GM21825 (cell line): ENCODE measurements at regions not wholly inside any gene's neighbourhood (a gene's known extent, or its start where the extent isn't known, plus 50 kb on each side); places are given as distances from the start of the nearest gene placed in this dataset.

ENCODE experiments used
- ATAC-seq: cut with Tn5 transposase; IDR thresholded peaks from one replicate; pipeline ENCODE4 v1.9.1; 2021; ENCODE audit warnings: mild to moderate bottlenecking, moderate library complexity; ENCODE audit not compliant: unreplicated experiment

- ATAC-seq, result no peak
Measured at GRCh38 chr18:33870059-33870458, 292.0 kb downstream of the ASXL3 start.

- ATAC-seq, result no peak
Measured at GRCh38 chr18:33866386-33866785, 288.4 kb downstream of the ASXL3 start.

- no peak for ATAC-seq
Measured at GRCh38 chr18:33863912-33864311, 285.9 kb downstream of the ASXL3 start.

DNA sequence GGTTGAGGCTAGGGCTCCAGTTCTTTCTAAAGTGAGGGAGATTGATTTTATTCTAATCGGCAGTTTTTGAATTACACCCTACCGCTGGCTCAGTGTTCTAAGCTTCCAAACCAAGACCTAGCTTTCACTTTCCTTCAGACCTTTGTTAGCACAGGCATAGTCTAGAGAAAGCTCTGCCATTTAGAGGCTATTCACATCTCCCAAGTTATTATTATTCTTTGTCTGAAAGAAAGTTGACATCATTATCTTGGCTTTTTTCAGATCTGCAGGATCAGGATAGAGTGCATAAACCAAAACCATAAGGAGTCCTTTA lies 276.8 kb downstream of the ASXL3 start:
- no peak for ATAC-seq

DNA sequence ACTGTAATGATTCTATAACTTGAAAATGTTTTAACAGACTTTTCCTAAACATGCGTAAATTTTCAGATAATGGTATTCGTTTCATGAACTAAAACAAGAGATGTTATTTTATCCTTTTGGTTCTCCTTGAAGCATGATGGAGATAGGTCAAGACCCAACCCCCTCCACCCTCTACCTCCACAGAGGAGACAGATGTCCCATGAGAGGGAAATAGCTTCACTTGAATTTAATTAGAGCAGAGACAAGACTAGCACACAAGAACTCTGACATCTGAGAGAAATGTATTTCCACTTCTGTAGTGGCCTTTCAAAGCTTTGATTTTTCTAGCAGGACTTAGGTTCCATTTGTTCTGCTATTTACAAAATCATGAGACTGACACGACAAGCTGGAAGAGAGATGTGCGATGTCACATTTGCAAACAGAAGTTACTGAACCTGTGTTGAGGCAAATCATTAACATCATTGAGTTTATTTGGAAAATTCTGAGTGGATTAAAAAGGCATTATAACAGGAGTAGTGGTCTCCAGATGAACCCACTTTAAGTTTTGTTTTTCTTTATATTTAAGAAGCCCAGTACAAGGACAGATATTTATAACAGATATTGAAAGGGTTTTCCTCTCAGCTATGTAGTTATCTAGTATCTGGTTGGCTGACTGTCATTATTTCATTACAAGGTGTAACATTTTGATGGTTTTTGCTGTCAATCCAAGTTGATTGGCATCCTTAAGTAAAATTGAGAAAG lies 276.2 kb downstream of the ASXL3 start:
- ATAC-seq, result no peak

DNA sequence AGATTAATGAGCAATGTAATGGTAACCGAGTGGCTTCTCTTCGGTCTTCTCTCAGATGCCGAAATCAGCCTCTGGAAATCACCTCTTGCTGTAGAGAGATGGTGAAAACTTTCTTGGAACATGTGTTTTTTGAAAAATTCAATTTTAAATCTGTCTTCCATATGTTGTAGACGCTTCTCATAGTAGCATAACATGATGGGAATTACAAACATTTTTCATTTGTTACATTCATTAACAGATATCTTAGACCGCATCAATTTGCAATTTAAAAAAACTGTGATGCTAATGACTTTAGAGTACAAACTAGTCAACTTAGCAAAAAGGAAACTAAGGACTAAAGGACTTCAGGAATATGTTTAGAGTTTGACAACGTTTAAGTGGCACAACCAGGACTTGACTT lies 275.2 kb downstream of the ASXL3 start:
- ATAC-seq, result no peak

DNA sequence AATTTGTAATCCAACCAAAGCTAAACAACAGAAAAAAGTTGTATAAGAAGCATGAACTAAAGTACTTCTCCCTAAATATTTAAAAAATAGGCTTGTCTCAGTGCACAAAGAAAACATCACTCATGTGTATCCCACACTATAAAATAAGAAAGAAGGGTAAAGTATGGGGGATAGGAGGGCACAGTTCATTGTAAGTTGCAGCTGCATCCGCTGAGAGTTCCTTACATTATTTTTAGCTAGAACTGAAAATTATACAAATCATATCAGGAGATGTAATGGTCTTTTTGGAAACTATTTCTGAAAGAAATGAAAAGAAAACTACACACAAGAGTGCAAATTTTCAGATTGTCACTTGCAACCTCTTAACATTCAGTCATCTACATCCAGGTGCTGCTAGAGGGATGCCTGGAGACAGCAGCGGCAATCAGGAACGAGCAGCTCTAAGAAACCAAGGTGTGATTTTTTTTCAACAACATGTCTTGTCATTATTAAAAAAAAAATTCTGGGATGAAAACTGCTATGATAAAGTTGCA lies 273.6 kb downstream of the ASXL3 start:
- ATAC-seq, result no peak

DNA sequence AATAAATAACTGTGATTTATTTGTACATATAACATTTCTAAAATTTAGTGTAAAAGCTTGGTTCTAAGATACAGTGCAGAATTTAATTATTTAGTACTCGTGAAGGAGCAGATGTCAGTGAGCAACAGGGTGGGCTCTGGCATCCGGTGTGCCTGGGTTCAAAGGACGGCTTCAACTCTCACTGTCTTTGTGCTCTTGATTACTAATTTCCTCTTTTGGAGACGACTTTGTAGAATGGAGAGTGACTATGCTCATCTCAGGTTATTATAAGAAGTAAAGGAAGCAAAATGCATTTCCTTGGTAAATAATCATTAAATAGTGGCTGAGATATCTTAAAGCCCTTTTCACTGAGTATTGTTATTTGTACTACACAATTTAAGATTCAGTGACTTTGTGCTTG lies 271.7 kb downstream of the ASXL3 start:
- no peak for ATAC-seq

DNA sequence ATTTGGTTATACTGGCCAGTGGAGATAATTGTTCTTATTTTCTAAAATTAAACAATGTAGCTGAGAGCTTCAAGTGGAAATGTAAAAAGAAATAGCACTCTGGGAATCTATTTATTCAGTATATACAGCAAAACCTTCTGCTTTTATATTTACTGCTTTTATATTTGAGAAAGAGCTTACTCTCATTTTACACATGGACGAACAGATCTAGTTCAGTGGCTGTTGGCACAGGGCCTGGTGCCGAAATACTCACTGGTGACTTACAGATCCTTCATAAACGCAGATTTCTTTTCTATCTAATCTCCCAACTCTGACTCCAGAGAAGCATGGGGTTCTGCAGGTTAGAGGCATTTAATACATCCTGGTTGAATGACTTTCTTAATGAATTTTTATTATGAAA lies 266.2 kb downstream of the ASXL3 start:
- no peak for ATAC-seq

DNA sequence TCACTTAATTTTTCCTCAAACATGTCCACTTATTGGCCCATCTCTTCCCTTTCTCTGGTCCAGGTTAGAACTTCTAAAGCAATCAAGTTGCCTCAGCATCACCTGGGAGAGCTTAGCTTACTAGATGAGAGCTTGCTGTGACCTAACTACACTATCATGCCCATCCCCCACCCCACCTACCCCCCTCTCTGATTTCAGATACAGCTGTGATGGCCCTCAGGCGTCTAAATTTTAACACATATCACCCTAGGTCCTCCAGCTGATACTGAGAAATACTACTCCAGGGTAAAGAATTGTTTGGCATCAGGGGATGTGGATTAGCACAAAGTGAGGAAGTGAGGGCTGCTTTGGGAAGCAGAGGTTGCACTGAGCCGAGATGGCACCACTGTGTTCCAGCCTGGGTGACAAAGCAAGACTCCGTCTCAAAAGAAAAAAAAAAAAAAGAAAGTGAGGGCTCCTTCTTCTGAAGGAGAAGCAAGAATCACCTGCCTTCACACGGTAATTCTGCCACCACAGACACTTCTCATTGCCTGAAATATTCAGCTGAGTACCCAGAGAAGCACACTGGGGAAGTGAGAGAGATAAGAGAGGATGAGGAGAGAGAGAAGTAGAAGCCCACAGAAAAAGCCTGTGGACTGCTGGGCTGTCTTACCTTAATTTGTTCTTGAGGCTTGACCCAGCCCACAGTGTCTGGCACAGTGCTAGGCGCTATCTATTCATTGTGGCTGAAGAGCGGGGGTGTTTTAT lies 263.4 kb downstream of the ASXL3 start:
- no peak for ATAC-seq

- no peak for ATAC-seq
Measured at GRCh38 chr18:33840212-33840593, 262.2 kb downstream of the ASXL3 start.

- ATAC-seq, result peak; percentile 67
Measured at GRCh38 chr18:33839452-33840211, 261.6 kb downstream of the ASXL3 start.

- ATAC-seq, result no peak
Measured at GRCh38 chr18:33838054-33838453, 260.0 kb downstream of the ASXL3 start.

- no peak for ATAC-seq
Measured at GRCh38 chr18:33837191-33837590, 259.2 kb downstream of the ASXL3 start.

DNA sequence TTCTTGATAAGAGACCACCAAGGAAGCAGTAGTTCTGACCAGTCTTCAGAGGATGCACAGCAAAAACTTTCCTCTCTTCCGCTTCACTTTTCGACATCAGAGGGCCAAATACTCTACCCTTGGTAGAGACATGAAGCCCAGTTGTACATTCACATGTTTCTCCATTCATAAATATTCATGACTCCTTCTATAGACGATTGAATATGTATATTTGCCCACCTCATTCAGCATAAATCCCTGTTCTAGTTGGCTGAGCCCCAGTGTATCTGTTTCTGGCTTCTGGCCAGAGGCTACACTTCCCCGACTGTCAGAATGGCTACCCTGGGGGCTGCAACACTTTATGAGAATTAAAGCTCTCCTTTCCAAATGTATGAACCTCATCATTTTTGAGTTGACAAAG lies 258.5 kb downstream of the ASXL3 start:
- ATAC-seq, result no peak

- ATAC-seq, result no peak
Measured at GRCh38 chr18:33835419-33835818, 257.4 kb downstream of the ASXL3 start.

GRCh38 chr18:33833842-33834241 lies 255.8 kb downstream of the ASXL3 start:
- ATAC-seq, result no peak

- ATAC-seq, result no peak
Measured at GRCh38 chr18:33831424-33831823, 253.4 kb downstream of the ASXL3 start.

DNA sequence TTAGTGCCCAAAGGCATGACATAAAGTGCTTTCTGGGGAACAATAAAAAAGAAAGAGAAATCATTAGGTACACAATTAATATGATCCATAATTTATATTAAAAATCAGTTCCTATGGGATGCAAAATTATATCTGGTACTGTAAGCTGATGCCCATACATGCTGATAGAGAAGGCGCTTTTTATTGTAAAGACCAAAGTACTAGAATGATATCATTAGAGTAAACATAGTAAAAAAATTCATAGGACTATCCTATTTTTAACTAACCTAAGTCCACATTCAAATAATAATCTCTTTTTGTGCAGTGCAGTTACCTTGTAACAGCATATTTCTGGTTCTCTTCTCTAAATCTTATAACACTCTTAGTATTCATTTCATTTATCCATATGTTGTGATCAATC lies 252.2 kb downstream of the ASXL3 start:
- ATAC-seq, result no peak

- no peak for ATAC-seq
Measured at GRCh38 chr18:33828949-33829348, 250.9 kb downstream of the ASXL3 start.

DNA sequence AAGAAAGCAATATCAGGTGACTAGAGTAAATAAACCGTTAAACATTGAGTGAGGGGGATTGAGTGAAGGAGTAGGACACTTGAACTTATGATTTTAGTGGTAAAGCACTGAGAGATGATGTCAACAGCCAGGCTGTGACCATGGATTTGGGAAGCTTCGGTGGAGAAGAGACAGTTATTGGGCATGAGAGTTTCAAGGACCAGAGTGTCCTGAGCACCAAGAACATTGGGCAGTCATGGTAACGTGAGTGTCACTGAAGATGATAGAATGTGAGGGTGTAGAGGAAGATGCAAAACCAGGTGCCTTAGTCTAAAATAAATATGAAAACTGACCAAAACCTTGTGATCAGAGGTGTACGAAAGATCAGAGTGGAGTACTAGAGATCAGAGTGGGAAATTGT lies 248.1 kb downstream of the ASXL3 start:
- ATAC-seq, result no peak

GRCh38 chr18:33821503-33821902 lies 243.5 kb downstream of the ASXL3 start:
- ATAC-seq, result no peak
